ENCODE measurements at regions not wholly inside any gene's neighbourhood (a gene's known extent, or its start where the extent isn't known, plus 50 kb on each side); places are given as distances from the start of the nearest gene placed in this dataset.

GRCh38 chr4:10201381-10202223 lies 85.0 kb upstream of the WDR1 start:
- no peaks in the 10 kb centered on the region for H3K36me3 Mint-ChIP-seq (ENCODE audit: low read depth)
- H3K27ac Mint-ChIP-seq = no peak overlapping the region
- Histone ChIP-seq H3K27me3 (ENCODE audit: insufficient read depth) (no peaks in the 10 kb centered on the region), H3K36me3 (ENCODE audit: insufficient read depth) (no peaks in the 10 kb centered on the region), H4K20me1 (replicated peaks; ENCODE audit: insufficient read depth) (no peaks in the 10 kb centered on the region), H3K9me2 (ENCODE audit: insufficient read depth) (0 out of 2 replicates have a peak, but pooled peaks cover 13% of the 10 kb centered on the region), H3K79me2 (replicated peaks; ENCODE audit: insufficient read depth) (no peaks in the 10 kb centered on the region), H3K4me1 (ENCODE audit: insufficient read depth) (no peaks in the 10 kb centered on the region), H3K4me3 (no peak overlapping the region), H3F3A (replicated peaks; ENCODE audit: low read depth) (no peaks in the 10 kb centered on the region), H3K27ac (ENCODE audit: low read depth) (no peak overlapping the region), H3K4me2 (no peak overlapping the region), H2AFZ (no peak overlapping the region)
- no peaks in the 10 kb centered on the region; the same call in 1 of the 3 replicates for H3K4me1 Mint-ChIP-seq
- peaks cover 4% of the 10 kb centered on the region for H3K27me3 Mint-ChIP-seq (ENCODE audit: insufficient read depth, low read depth, poor library complexity)
- no peaks in the 10 kb centered on the region; the same call in 2 of the 3 replicates for H3K9me3 Mint-ChIP-seq
- DNase-seq (ENCODE audit: low spot score) (no peak), ATAC-seq (no peak)
- H3K4me3 Mint-ChIP-seq = no peak overlapping the region
- TF ChIP-seq ZNF462 (CRISPR knock-in tag; IDR thresholded peaks at IDR 0.05) (no peak), EZH2 (IDR thresholded peaks at IDR 0.05; ENCODE audit: low read depth, unreplicated experiment) (no peak), STAT1 (IDR thresholded peaks at IDR 0.05; ENCODE audit: unreplicated experiment) (no peak), EZH2phosphoT487 (IDR thresholded peaks at IDR 0.05; ENCODE audit: unreplicated experiment) (no peak)

- H3K36me3 Mint-ChIP-seq (ENCODE audit: low read depth) = no peaks in the 10 kb centered on the region
- Histone ChIP-seq H3K9me2 (ENCODE audit: insufficient read depth) (0 out of 2 replicates have a peak, but pooled peaks cover 13% of the 10 kb centered on the region), H3K4me2 (no peak overlapping the region), H3K27ac (ENCODE audit: low read depth) (no peak overlapping the region), H3K4me1 (ENCODE audit: insufficient read depth) (no peaks in the 10 kb centered on the region), H3K27me3 (ENCODE audit: insufficient read depth) (no peaks in the 10 kb centered on the region), H2AFZ (no peak overlapping the region), H3F3A (replicated peaks; ENCODE audit: low read depth) (no peaks in the 10 kb centered on the region), H4K20me1 (replicated peaks; ENCODE audit: insufficient read depth) (no peaks in the 10 kb centered on the region), H3K4me3 (no peak overlapping the region), H3K36me3 (ENCODE audit: insufficient read depth) (no peaks in the 10 kb centered on the region), H3K79me2 (replicated peaks; ENCODE audit: insufficient read depth) (no peaks in the 10 kb centered on the region)
- H3K27ac Mint-ChIP-seq = no peak overlapping the region; the same call in 1 of the 2 replicates
- H3K27me3 Mint-ChIP-seq (ENCODE audit: insufficient read depth, low read depth, poor library complexity) = peaks cover 9% of the 10 kb centered on the region
- no peaks in the 10 kb centered on the region; the same call in 1 of the 3 replicates for H3K4me1 Mint-ChIP-seq
- DNase-seq (ENCODE audit: low spot score) = no peak
- no peak for ATAC-seq
- no peaks in the 10 kb centered on the region; the same call in 2 of the 3 replicates for H3K9me3 Mint-ChIP-seq
- H3K4me3 Mint-ChIP-seq = no peak overlapping the region
- no peak for TF ChIP-seq ETS1 (IDR thresholded peaks at IDR 0.05)
- no peak for TF ChIP-seq REST (IDR thresholded peaks at IDR 0.05; ENCODE audit: unreplicated experiment)
- TF ChIP-seq CTCF (conservative IDR thresholded peaks at IDR 0.05; ENCODE audit: low read depth in 2 of 2) = no peak
Observed at GRCh38 chr4:10200869-10201268, 84.3 kb upstream of the WDR1 start.

Measured in GM23338 (cell line).